Heart right ventricle (tissue), 16 donors: ENCODE measurements at regions not wholly inside any gene's neighbourhood (a gene's known extent, or its start where the extent isn't known, plus 50 kb on each side); places are given as distances from the start of the nearest gene placed in this dataset.
"Not testable (repeated sequence)": the region's sequence is repeated elsewhere in the genome, so short reads cannot be mapped to it uniquely, and the experiment has no call there.

ENCODE experiments used
- ATAC-seq, 8 donors: fragments of 200-7000 bp; cut with Tn5 transposase; one replicate each; pipeline ENCODE4 v1.9.1; 2020; ENCODE audit warnings: mild to moderate bottlenecking in 8 of 8, moderate library complexity in 8 of 8, moderate number of reproducible peaks in 1 of 8
- DNase-seq, 2 donors: peaks; one replicate each; pipeline ENCODE4 v3.0.0-alpha.2; 2020
- H3K27ac ChIP-seq, 10 donors: fragments of 200-600 bp; sonication (generic) in 2 of 10; one replicate each; pipeline versions ENCODE4 v1.5.0 to v1.8.0; 2020 to 2022; ENCODE audit warnings: mild to moderate bottlenecking in 3 of 10
- H3K27me3 ChIP-seq, 7 donors: fragments of 200-600 bp; one replicate each; pipeline ENCODE4 v1.8.0; 2021 to 2022; ENCODE audit warnings: mild to moderate bottlenecking in 2 of 7
- H3K36me3 ChIP-seq, 9 donors: fragments of 200-600 bp; sonication (generic) in 1 of 9; one replicate each; pipeline versions ENCODE4 v1.5.0 to v1.8.0; 2020 to 2022; ENCODE audit warnings: mild to moderate bottlenecking in 2 of 9
- H3K4me1 ChIP-seq, 9 donors: fragments of 200-600 bp; sonication (generic) in 1 of 9; one replicate each; pipeline versions ENCODE4 v1.5.0 to v1.8.0; 2020 to 2022; ENCODE audit warnings: mild to moderate bottlenecking in 4 of 9
- H3K4me3 ChIP-seq, 10 donors: fragments of 200-600 bp; sonication (generic) in 2 of 10; one replicate each; pipeline versions ENCODE4 v1.5.0 to v1.8.0; 2020 to 2022; ENCODE audit warnings: mild to moderate bottlenecking in 7 of 10, moderate library complexity in 2 of 10
- H3K9me3 ChIP-seq, 11 donors: fragments of 200-600 bp in 10 of 11; sonication (generic) in 2 of 11; one replicate each; pipeline versions ENCODE4 v1.5.0 to v1.8.0; 2013 to 2022; ENCODE audit warnings: mild to moderate bottlenecking in 2 of 11, control low read depth in 1 of 11, moderate library complexity in 1 of 11
- CTCF ChIP-seq, 9 donors: fragments of 200-600 bp; sonication (generic) in 2 of 9; IDR thresholded peaks; one replicate each; pipeline versions ENCODE4 v1.5.0 to v1.8.0; 2021 to 2022; ENCODE audit warnings: antibody characterized with exemption in 9 of 9, mild to moderate bottlenecking in 5 of 9, moderate library complexity in 1 of 9
- WGBS, 2 donors: extraction: QIAGEN DNeasy Blood & Tissue Kit; methylation state at CpG; one replicate each; pipeline ENCODE4 v1.1.7; 2013; ENCODE audit warnings: inconsistent platforms in 1 of 2; 5-methylcytosine and 5-hydroxymethylcytosine counted together
- intact Hi-C, 10 donors: fragments of 100-400 bp; cut with DNase I; formaldehyde crosslinking; loops; one replicate each; pipeline versions ENCODE4 v1.11.1 to v1.14.2; 2022
- donor health status: Arrhythmogenic right ventricular cardiomyopathy.
- donor health status: ischemic (EF 13 %, LVEDD 7.1; RV severe dilation, severe dysfunction).
- donor health status: healthy with polysubstance abuse.
- donor health status: DM: no; HTN: yes; CAD: no.
- donor health status: DM: no; HTN: no; CAD: no.
- donor health status: ischemic (EF 25% LVEDD 6.9; RV normal size, moderate dysfunction).
- donor health status: ischemic (EF 25% LVEDD 5.7; RV mildly dilated, moderate dysfunction).
- donor health status: healthy.
- donor health status: DM: yes; HTN: yes; CAD: no.
- donor health status: Ischemic cardiomyopathy.
- donor health status: ischemic (EF 35%, LVEDD 5.7; RV mildly dilated, moderate dysfunction).
- donor health status: nonischemic (EF 11% LVEDD 7.7; RV severe dilation, severe dysfunction).
- donor health status: DM: yes; HTN: yes; CAD: no.
- donor health status: PGD.
- donor health status: ischemic (EF 29% LVEDD 5.4; RV normal size, mild dysfunction).
- donor health status: nonischemic (EF 23%, LVEDD 6.1; RV moderate dilation, normal function).

GRCh38 chr11:34806875-34807274, 109.3 kb downstream of the APIP start:
- Histone ChIP-seq H3K4me3 (no peak overlapping the region), H3K27me3 (peaks cover 0 to 8% (median 0%) of the 10 kb centered on the region in 7 donors), H3K27ac (no peak overlapping the region), H3K36me3 (no peaks in the 10 kb centered on the region), H3K9me3 (peaks cover 0 to 15% (median 0%) of the 10 kb centered on the region in 11 donors), H3K4me1 (no peaks in the 10 kb centered on the region)
- ATAC-seq (no peak), DNase-seq (no peak)
- intact Hi-C loops, result no loop called here
- TF ChIP-seq CTCF (IDR thresholded peaks at IDR 0.05), result no peak
- 39 to 40% methylated on average over 5 of the region's 5 CpGs for WGBS, 2 donors

GRCh38 chr11:34805937-34806336, 110.2 kb downstream of the APIP start:
- Histone ChIP-seq H3K27ac (no peak overlapping the region), H3K4me1 (no peaks in the 10 kb centered on the region), H3K4me3 (no peak overlapping the region), H3K27me3 (peaks cover 0 to 8% (median 0%) of the 10 kb centered on the region in 7 donors), H3K9me3 (peaks cover 0 to 7% (median 0%) of the 10 kb centered on the region in 11 donors), H3K36me3 (no peaks in the 10 kb centered on the region)
- ATAC-seq, result no peak
- 53 to 62% methylated on average over 4 of the region's 4 CpGs for WGBS, 2 donors
- intact Hi-C loops, result no loop called here
- no peak for TF ChIP-seq CTCF (IDR thresholded peaks at IDR 0.05)
- no peak for DNase-seq

GRCh38 chr11:34799848-34800247, 116.3 kb downstream of the APIP start:
- Histone ChIP-seq H3K4me1 (no peaks in the 10 kb centered on the region), H3K27me3 (no peaks in the 10 kb centered on the region), H3K4me3 (no peak overlapping the region), H3K27ac (no peak overlapping the region), H3K9me3 (no peaks in the 10 kb centered on the region), H3K36me3 (no peaks in the 10 kb centered on the region)
- ATAC-seq, result no peak
- intact Hi-C loops, result no loop called here
- DNase-seq, result no peak
- TF ChIP-seq CTCF (IDR thresholded peaks at IDR 0.05), result no peak
- WGBS, 2 donors, result 76 to 81% methylated on average over 1 of the region's 1 CpG

GRCh38 chr11:34798985-34799384, 117.2 kb downstream of the APIP start:
- Histone ChIP-seq H3K4me3 (no peak overlapping the region), H3K27ac (no peak overlapping the region), H3K4me1 (no peaks in the 10 kb centered on the region), H3K9me3 (no peaks in the 10 kb centered on the region), H3K27me3 (no peaks in the 10 kb centered on the region), H3K36me3 (no peaks in the 10 kb centered on the region)
- ATAC-seq, result no peak
- no peak for TF ChIP-seq CTCF (IDR thresholded peaks at IDR 0.05)
- intact Hi-C loops, result no loop called here
- DNase-seq, result no peak

- DNase-seq, H3K27ac ChIP-seq, ATAC-seq, intact Hi-C loops, H3K27me3 ChIP-seq, H3K4me3 ChIP-seq, H3K36me3 ChIP-seq, H3K9me3 ChIP-seq: not testable (repeated sequence)
- H3K4me1 ChIP-seq, result peaks cover 0 to 13% (median 3%) of the 10 kb centered on the region in 9 donors
Measured at GRCh38 chr11:34797497-34797896, 118.7 kb downstream of the APIP start.
